Caco-2 (cell line): ENCODE measurements at regions not wholly inside any gene's neighbourhood (a gene's known extent, or its start where the extent isn't known, plus 50 kb on each side); places are given as distances from the start of the nearest gene placed in this dataset.

Experiments
- BruUV-seq: library from RNA; stranded (reverse); fragments of 400-500 nt; replicated peaks from 2 replicates; lab custom pipeline; 2021; lab: Mats Ljungman, UMichigan
- CTCF ChIA-PET: fragments of 300-600 bp; sonication (Branson Sonifier 250); formaldehyde crosslinking; loops from one replicate; lab custom pipeline; 2022; ENCODE audit warnings: antibody characterized with exemption; lab: Charles Lee
- POLR2A ChIA-PET: fragments of 300-600 bp; sonication (Branson Sonifier 250); formaldehyde crosslinking; loops from one replicate; lab custom pipeline; 2022; ENCODE audit warnings: antibody characterized with exemption; lab: Charles Lee
- DNase-seq, 2 experiments: peaks; one replicate each; pipeline versions ENCODE4 v3.0.0 to v3.0.0-alpha.2; 2020 to 2022
- H3K27me3 ChIP-seq: replicated peaks from 2 replicates; pipeline ENCODE4 v1.6.0; 2011; ENCODE audit warnings: low read length; ENCODE audit not compliant: control insufficient read depth, insufficient read depth
- H3K36me3 ChIP-seq: 2 replicates; pipeline ENCODE4 v1.5.1; 2011; ENCODE audit warnings: low read length; ENCODE audit not compliant: control insufficient read depth, insufficient read depth
- H3K4me1 ChIP-seq: fragments of 250-450 bp; sonication (Bioruptor Pico); 2 replicates; pipeline ENCODE4 v1.5.1; 2020; ENCODE audit warnings: mild to moderate bottlenecking
- H3K4me3 ChIP-seq: 2 replicates; pipeline ENCODE4 v1.5.1; 2011; ENCODE audit warnings: low read depth, mild to moderate bottlenecking, control low read depth, low read length
- H3K9me3 ChIP-seq: fragments of 250-450 bp; sonication (Bioruptor Pico); 2 replicates; pipeline ENCODE4 v1.5.1; 2020; ENCODE audit warnings: mild to moderate bottlenecking, moderate library complexity
- H3K27ac Mint-ChIP-seq: one replicate; pipeline ENCODE4 v1.8.0; 2022; ENCODE audit warnings: mixed read lengths; ENCODE audit not compliant: unreplicated experiment
- H3K27me3 Mint-ChIP-seq: one replicate; pipeline ENCODE4 v1.8.0; 2022; ENCODE audit warnings: mixed read lengths; ENCODE audit not compliant: insufficient read depth, unreplicated experiment
- H3K36me3 Mint-ChIP-seq: one replicate; pipeline ENCODE4 v1.8.0; 2022; ENCODE audit warnings: mild to moderate bottlenecking, mixed read lengths; ENCODE audit not compliant: insufficient read depth, unreplicated experiment
- H3K4me1 Mint-ChIP-seq: one replicate; pipeline ENCODE4 v1.8.0; 2022; ENCODE audit warnings: low read depth, mixed read lengths; ENCODE audit not compliant: unreplicated experiment
- H3K4me3 Mint-ChIP-seq: one replicate; pipeline ENCODE4 v1.8.0; 2022; ENCODE audit warnings: mild to moderate bottlenecking, moderate library complexity, mixed read lengths; ENCODE audit not compliant: unreplicated experiment
- H3K9me3 Mint-ChIP-seq: one replicate; pipeline ENCODE4 v1.8.0; 2022; ENCODE audit warnings: mixed read lengths; ENCODE audit not compliant: unreplicated experiment
- intact Hi-C: fragments of 100-400 bp; cut with micrococcal nuclease; formaldehyde crosslinking; loops from one replicate; pipeline ENCODE4 v1.10.0; 2022; ENCODE audit not compliant: unreplicated experiment
- TF ChIP-seq, protein P1 (sequence below), 2 experiments: fragments of 200-600 bp in 1 of 2; IDR thresholded peaks; 1 replicate in 1 of 2; 2 replicates in 1 of 2; pipeline versions ENCODE4 v1.5.1 to v1.8.0; 2011 to 2022; ENCODE audit warnings: antibody characterized with exemption in 1 of 2, control low read depth in 1 of 2, inconsistent platforms in 1 of 2, low read depth in 1 of 2, low read length in 1 of 2, mild to moderate bottlenecking in 1 of 2, moderate library complexity in 1 of 2; ENCODE audit not compliant: insufficient read depth in 1 of 2, severe bottlenecking in 1 of 2, unreplicated experiment in 1 of 2

- TF ChIP-seq, protein P1, sequence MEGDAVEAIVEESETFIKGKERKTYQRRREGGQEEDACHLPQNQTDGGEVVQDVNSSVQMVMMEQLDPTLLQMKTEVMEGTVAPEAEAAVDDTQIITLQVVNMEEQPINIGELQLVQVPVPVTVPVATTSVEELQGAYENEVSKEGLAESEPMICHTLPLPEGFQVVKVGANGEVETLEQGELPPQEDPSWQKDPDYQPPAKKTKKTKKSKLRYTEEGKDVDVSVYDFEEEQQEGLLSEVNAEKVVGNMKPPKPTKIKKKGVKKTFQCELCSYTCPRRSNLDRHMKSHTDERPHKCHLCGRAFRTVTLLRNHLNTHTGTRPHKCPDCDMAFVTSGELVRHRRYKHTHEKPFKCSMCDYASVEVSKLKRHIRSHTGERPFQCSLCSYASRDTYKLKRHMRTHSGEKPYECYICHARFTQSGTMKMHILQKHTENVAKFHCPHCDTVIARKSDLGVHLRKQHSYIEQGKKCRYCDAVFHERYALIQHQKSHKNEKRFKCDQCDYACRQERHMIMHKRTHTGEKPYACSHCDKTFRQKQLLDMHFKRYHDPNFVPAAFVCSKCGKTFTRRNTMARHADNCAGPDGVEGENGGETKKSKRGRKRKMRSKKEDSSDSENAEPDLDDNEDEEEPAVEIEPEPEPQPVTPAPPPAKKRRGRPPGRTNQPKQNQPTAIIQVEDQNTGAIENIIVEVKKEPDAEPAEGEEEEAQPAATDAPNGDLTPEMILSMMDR (IDR thresholded peaks at IDR 0.05; ENCODE audit: insufficient read depth in 1 of 2, low read depth in 1 of 2, low read length in 1 of 2, severe bottlenecking in 1 of 2, unreplicated experiment in 1 of 2) = no peak
- Mint-ChIP-seq H3K36me3 (no peaks in the 10 kb centered on the region), H3K4me3 (no peak overlapping the region), H3K27ac (no peak overlapping the region), H3K9me3 (peaks cover 8% of the 10 kb centered on the region), H3K4me1 (no peaks in the 10 kb centered on the region), H3K27me3 (peaks cover 3% of the 10 kb centered on the region)
- Histone ChIP-seq H3K9me3 (no peaks in the 10 kb centered on the region), H3K4me1 (no peaks in the 10 kb centered on the region), H3K36me3 (no peaks in the 10 kb centered on the region), H3K4me3 (no peak overlapping the region), H3K27me3 (no peaks in the 10 kb centered on the region)
- BruUV-seq = no TSS peak
- no peak for DNase-seq
- CTCF ChIA-PET = no interaction called here
- intact Hi-C loops = no loop called here
- POLR2A ChIA-PET = no interaction called here
Observed at GRCh38 chr12:115700081-115700480, 577.4 kb downstream of the MED13L start.

- TF ChIP-seq, protein P1 (IDR thresholded peaks at IDR 0.05; ENCODE audit: insufficient read depth in 1 of 2, low read depth in 1 of 2, low read length in 1 of 2, severe bottlenecking in 1 of 2, unreplicated experiment in 1 of 2) = no peak
- ChIA-PET POLR2A (no interaction called here), CTCF (no interaction called here)
- Histone ChIP-seq H3K9me3 (no peaks in the 10 kb centered on the region), H3K27me3 (no peaks in the 10 kb centered on the region), H3K4me3 (no peak overlapping the region), H3K4me1 (no peaks in the 10 kb centered on the region), H3K36me3 (no peaks in the 10 kb centered on the region)
- Mint-ChIP-seq H3K4me1 (no peaks in the 10 kb centered on the region), H3K4me3 (no peak overlapping the region), H3K9me3 (peaks cover 8% of the 10 kb centered on the region), H3K27me3 (peaks cover 3% of the 10 kb centered on the region), H3K27ac (no peak overlapping the region), H3K36me3 (no peaks in the 10 kb centered on the region)
- no TSS peak for BruUV-seq
- DNase-seq = no peak
- intact Hi-C loops = no loop called here
Observed at GRCh38 chr12:115698257-115698656, 579.2 kb downstream of the MED13L start.

- H3K4me1 ChIP-seq = no peaks in the 10 kb centered on the region
- Mint-ChIP-seq H3K27ac (no peak overlapping the region), H3K4me1 (no peaks in the 10 kb centered on the region), H3K36me3 (no peaks in the 10 kb centered on the region), H3K4me3 (no peak overlapping the region), H3K27me3 (peaks cover 3% of the 10 kb centered on the region), H3K9me3 (peaks cover 8% of the 10 kb centered on the region)
- no TSS peak for BruUV-seq
- no peaks in the 10 kb centered on the region for H3K9me3 ChIP-seq
- intact Hi-C loops = no loop called here
- H3K36me3 ChIP-seq = no peaks in the 10 kb centered on the region
- no peak overlapping the region for H3K4me3 ChIP-seq
- CTCF ChIA-PET = no interaction called here
- TF ChIP-seq, protein P1 (IDR thresholded peaks at IDR 0.05; ENCODE audit: insufficient read depth in 1 of 2, low read depth in 1 of 2, low read length in 1 of 2, severe bottlenecking in 1 of 2, unreplicated experiment in 1 of 2) = no peak
- POLR2A ChIA-PET = no interaction called here
- no peaks in the 10 kb centered on the region for H3K27me3 ChIP-seq
- DNase-seq = no peak
Observed at GRCh38 chr12:115697340-115697739, 580.2 kb downstream of the MED13L start.
